GM19023 (cell line): ENCODE measurements at regions not wholly inside any gene's neighbourhood (a gene's known extent, or its start where the extent isn't known, plus 50 kb on each side); places are given as distances from the start of the nearest gene placed in this dataset.
"Not testable (repeated sequence)": the region's sequence is repeated elsewhere in the genome, so short reads cannot be mapped to it uniquely, and the experiment has no call there.

Experiments
- ATAC-seq: cut with Tn5 transposase; IDR thresholded peaks from one replicate; pipeline ENCODE4 v1.9.1; 2021; ENCODE audit warnings: mild to moderate bottlenecking, moderate library complexity; ENCODE audit not compliant: unreplicated experiment

GRCh38 chr4:66331761-66332160 lies 661.5 kb upstream of the EPHA5 start:
- no peak for ATAC-seq

- ATAC-seq, result no peak
These were observed 659.8 kb upstream of the EPHA5 start for GRCh38 chr4:66330125-66330524.

GRCh38 chr4:66328803-66329574 lies 658.7 kb upstream of the EPHA5 start:
- ATAC-seq, result no peak

- ATAC-seq, result no peak
These were observed 637.6 kb upstream of the EPHA5 start for GRCh38 chr4:66307641-66308438.

- no peak for ATAC-seq
These were observed 630.1 kb upstream of the EPHA5 start for GRCh38 chr4:66300336-66300934.

- ATAC-seq, result no peak
These were observed 628.3 kb upstream of the EPHA5 start for GRCh38 chr4:66298569-66298968.

- ATAC-seq, result no peak
These were observed 627.4 kb upstream of the EPHA5 start for GRCh38 chr4:66297703-66298102.

- ATAC-seq, result no peak
These were observed 624.3 kb upstream of the EPHA5 start for GRCh38 chr4:66294638-66295037.

GRCh38 chr4:66284991-66285451 lies 614.7 kb upstream of the EPHA5 start:
- no peak for ATAC-seq

GRCh38 chr4:66279084-66279483 lies 608.8 kb upstream of the EPHA5 start:
- ATAC-seq, result no peak

- no peak for ATAC-seq
These were observed 605.2 kb upstream of the EPHA5 start for GRCh38 chr4:66275411-66276038.

GRCh38 chr4:66273110-66273509 lies 602.8 kb upstream of the EPHA5 start:
- no peak for ATAC-seq

GRCh38 chr4:66270356-66270755 lies 600.1 kb upstream of the EPHA5 start:
- not testable (repeated sequence) for ATAC-seq

GRCh38 chr4:66266554-66266953 lies 596.3 kb upstream of the EPHA5 start:
- not testable (repeated sequence) for ATAC-seq

- ATAC-seq, result no peak
These were observed 595.7 kb upstream of the EPHA5 start for GRCh38 chr4:66266035-66266434.

GRCh38 chr4:66252291-66252690 lies 582.0 kb upstream of the EPHA5 start:
- ATAC-seq, result no peak

GRCh38 chr4:66246643-66247042 lies 576.4 kb upstream of the EPHA5 start:
- no peak for ATAC-seq

- no peak for ATAC-seq
These were observed 565.6 kb upstream of the EPHA5 start for GRCh38 chr4:66235876-66236275.

- no peak for ATAC-seq
These were observed 559.6 kb upstream of the EPHA5 start for GRCh38 chr4:66229885-66230284.

- no peak for ATAC-seq
These were observed 555.2 kb upstream of the EPHA5 start for GRCh38 chr4:66225539-66225938.

- no peak for ATAC-seq
These were observed 552.9 kb upstream of the EPHA5 start for GRCh38 chr4:66223068-66223703.
